ENCODE measurements at regions not wholly inside any gene's neighbourhood (a gene's known extent, or its start where the extent isn't known, plus 50 kb on each side); places are given as distances from the start of the nearest gene placed in this dataset.

DNA sequence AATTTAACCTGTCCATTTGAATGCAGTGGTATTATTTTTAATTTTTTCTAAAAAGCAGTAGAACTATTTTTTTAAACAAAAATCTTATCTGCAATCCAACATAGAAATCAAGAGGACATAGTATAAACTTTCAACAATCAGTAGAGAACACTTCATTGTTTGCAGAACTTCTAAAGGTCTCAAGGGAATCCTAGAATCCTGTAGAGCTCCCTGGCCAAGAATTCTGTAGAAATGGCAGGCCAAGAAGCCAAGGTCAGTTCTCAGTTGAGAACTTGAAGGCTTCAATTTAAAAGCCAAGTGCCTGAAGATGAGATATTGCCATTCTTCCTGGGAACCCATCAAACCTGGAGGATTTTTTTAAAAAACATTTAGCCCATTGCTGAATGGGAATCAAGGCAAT is 199.2 kb upstream of the KLF4 start:
- DNase-seq (ENCODE audit: low spot score), result no peak

DNA sequence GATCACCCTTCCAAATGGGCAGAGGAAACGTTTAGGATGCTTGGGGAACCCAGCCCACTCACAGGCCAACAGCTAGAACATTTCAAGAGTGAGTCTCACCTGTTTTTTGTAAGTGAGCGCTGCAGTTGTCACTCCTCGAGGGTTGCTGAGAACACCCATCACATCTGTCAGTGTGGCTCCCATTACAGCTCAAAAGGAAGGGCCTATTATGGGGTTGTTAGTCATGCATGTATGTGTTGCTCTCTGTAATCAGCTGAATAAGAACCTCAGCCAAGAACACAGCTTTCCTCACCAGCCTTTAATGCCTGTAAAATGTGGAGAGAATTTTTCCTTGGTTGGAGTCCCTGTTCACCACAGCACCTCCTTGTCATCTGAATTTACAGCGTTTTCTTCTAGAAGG is 196.3 kb upstream of the KLF4 start:
- no peak for DNase-seq (ENCODE audit: low spot score)

DNA sequence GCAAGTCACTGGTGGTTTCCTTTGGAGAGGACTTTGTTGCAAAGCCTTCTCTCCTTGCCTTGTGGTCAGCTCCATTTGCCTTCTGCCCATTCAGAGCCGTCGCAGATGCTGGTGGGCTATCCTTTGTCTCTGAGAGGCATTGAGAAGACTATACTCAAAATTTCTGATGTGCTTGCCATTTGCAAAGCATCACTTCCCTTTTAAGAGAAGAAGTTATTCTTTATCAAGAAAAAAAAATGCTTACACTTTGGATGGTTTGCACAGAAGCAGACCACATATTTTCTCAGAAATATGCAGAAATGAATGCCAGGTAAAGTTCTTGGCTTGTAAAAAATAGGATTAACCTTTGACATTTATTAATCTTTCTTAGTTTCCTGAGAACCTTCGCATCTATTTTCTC is 195.8 kb upstream of the KLF4 start:
- DNase-seq (ENCODE audit: low spot score), result no peak

DNA sequence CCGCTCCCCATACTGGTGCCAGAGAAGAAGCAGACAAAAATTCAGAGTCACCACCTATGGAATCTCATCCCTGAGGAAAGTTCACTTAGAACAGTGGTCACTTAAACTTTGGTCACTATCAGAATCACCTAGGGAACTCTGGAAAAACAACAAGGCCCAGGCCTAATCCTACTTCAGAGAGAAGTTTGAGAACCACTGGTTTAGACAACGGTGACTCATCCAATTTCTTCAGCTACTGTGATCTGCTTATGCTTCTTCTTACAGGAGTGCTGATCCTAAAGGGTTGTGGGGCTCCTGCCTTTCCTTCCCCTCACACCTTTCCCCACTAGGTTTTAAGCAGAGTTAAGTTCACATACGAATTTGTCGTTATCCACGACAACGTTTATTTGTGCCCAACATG is 194.7 kb upstream of the KLF4 start:
- no peak for DNase-seq (ENCODE audit: low spot score)

DNA sequence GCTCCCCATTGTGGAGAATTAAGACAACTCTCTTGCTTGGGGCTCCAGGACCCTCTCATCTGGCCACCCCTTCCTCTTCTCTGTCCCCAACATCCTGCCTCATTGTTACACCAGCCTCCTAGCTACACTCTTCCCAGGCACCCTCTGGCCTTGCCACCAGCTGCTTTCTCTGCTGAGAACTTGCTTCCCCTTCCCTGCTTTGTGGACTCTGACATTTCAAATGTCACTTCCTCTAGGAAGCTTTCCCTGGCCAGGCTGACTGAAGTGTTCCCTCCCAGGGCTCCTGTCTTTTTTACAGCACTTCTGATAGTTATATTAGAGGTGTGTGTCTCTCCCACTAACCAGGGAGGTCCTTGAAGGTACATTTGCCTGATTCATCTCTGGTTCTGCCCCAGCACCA is 194.0 kb upstream of the KLF4 start:
- peak; percentile 34 for DNase-seq (ENCODE audit: low spot score)

DNA sequence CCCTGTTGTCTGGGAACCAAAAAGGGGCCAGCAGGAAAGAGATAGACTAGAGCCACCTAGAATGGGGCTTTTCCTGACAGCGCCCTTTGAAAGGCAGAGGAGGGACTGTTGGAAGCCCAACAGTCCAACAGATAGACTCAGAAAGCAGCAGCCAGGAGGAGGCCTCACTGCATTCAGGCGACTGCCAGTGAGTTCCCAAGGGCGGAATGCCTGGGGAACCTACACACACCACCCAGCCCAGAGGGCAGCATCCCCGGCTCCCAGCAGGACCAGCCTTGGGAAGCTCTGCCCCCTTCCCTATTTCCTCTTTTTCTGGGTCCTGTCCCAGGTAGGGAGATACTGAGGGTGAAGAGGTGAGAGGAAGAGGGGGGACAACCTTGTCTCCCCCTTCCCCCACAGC is 192.4 kb upstream of the KLF4 start:
- no peak for DNase-seq (ENCODE audit: low spot score)

DNA sequence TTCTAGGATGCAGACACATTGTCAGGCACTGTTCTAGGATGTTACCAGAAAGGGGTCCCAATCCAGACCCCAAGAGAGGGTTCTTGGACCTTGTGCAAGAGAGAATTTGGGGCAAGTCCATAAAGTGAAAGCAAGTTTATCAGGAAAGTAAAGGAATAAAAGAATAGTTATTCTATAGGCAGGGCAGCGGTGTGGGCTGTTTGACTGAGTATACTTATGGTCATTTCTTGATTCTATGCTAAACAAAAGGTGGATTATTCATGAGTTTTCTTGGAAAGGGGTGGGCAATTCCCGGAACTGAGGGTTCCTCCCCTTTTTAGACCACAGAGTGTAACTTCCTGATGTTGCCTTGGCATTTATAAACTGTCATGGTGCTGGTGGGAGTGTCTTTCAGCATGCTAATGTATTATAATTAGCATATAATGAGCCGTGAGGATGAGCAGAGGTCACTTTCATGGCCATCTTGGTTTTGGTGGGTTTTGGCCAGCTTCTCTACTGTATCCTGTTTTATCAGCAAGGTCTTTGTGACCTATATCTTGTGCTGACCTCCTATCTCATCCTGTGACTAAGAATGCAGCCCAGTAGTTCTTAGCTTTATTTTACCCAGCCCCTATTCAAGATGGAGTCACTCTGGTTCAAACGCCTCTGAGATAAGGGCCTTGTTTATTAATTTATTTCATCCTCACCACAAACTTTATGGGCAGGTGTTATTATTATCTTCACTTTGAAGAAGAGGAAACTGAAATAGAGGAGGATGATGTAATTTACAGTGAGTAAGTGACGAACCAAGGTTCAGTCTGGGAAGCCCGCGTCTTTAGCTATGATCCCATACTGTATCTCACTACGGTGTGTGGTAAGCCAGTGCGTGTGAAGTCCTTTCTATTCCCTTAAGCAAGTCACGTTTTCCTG is 186.0 kb upstream of the KLF4 start:
- no peak for DNase-seq (ENCODE audit: low spot score)

DNA sequence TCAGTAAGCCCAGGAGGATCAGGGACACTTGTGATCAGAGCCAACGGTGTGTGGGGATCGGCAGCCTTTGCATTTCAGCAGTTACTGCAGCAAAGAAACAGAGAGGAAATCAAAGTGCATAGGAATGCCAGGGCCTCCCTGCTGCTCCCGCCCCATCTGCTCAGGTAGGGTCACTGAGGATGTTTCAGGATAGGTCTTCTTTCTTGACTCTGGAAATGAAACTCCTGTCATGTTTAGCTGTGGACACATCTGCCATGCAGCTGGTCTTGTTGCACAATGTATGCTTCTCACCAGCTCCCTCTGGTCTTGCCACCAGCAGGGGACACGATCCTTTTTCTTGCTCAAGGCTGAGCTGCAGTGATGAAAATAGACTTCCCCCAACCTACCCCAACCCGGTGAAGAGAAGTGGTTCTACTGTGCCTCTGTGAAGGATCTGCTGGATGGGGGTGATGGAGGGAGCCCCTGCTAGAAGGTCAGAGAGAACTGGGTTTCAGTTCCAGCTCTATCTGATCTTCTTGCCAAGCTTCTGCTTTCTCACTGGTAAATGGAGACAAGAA is 185.2 kb upstream of the KLF4 start:
- peak; percentile 70 for DNase-seq (ENCODE audit: low spot score)

DNA sequence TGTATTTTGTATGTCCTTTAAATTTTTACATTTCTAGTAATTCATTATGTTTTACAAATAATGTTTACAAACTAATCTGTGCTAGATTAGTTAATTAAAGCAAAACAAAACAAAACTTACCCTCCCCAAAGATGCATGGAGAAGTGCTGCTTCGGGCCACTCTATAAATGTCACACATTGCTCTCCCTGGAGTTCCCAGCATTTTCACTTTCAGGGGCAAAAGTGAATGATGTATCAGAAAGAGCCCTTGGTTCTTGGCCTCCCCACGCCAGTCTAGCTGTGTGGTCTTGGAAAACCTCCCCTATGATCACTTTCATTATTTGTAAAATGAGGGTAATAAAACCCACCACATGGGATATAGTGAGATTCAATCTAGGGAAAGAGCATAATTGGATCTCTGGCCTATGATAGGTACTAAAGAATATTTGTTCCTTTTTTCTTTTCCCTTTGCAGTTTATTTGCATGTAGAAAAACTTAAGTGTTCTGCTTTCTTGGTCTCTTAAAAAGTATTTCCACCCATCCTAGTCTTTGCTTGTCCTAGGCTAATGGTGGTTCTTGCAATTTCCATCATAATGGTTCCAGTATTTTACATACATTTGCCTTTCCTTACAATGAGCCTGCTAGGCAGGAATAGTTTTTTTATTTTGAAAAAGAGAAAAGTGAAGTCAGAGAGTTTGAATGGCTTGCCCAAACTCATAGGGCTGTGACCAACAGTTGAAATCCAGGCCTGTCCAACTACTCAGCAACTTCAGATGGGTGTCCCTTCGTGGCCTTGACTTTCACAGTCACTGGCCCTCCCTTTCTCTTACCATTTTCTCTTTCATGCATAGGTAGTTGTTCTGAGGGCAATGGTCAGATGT is 184.5 kb upstream of the KLF4 start:
- no peak for DNase-seq (ENCODE audit: low spot score)

DNA sequence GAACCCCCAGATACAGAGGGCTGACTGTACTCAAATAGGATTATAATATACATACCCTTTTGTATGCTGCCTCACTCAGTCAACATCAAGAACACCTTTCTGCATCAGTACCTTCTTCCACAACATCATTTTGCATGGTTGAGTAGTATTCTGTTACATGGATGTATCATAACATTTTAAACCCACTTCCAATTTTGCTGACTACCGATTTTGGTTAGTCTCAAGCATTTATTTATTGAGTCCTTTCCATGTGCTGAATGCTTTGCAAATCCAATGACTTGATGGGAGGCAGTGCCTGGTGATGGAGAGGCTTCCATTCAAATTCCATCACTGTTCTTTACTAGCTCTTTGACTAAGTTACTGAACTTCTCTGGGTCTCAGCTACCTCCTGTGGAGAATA is 182.0 kb upstream of the KLF4 start:
- no peak for DNase-seq (ENCODE audit: low spot score)

DNA sequence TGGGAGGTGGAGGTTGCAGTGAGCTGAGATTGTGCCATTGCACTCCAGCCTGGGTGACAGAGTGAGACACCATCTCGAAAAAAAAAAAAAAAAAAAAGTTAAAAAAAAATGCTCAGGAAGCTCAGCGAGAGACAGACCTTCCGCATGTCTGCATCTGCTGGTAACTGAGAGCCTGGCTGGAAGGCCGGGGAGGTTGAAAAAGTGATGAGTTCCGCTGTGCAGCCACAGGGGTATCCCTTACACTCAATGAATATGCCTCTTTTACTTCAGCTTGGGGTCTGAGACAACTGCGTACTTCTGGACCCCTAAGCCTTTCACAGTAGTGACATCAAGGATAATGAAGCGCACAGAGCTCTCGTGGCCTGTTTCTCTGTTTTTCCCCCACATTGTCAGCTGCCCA is 179.9 kb upstream of the KLF4 start:
- no peak for DNase-seq (ENCODE audit: low spot score)

DNA sequence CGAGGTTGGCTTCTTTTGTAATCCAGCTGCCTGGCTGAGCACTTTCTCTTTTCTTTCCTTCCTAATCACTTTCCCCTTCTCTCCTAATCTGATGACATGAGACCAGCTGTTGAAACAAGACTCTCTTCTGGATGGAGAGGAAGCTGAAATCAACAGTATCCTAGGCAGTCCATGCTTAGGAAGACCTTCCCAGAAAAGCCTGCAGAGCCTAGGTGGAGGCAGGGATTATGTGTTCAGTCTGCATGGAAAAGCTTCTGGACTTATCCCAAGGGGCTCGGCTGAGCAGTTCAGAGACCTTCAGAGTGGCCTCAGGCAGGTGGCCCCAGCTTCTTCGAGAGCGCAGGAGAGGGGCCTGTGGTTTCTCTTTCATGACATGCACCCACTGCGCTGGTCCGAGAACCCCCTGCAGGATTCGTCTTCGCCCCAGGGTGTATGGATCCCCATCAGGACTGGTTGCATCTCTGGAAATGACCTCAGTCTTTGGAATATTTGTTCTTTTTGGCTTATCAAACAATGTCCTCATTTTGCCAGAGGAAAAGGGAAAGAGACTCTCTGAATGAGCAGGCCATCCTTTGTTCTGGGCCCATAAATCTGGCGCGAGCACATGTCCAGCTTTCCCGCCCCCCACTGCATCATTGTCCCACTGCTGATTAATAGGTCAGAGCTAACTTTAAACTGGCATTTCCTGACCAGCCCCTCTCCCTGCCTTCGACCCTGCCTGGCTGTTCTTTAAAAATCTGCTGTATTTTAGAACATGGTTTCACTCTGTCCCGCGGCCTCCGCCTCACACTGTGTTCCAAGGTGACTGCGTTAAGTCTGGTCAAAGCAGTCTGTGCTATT is 177.9 kb upstream of the KLF4 start:
- DNase-seq (ENCODE audit: low spot score), result no peak

DNA sequence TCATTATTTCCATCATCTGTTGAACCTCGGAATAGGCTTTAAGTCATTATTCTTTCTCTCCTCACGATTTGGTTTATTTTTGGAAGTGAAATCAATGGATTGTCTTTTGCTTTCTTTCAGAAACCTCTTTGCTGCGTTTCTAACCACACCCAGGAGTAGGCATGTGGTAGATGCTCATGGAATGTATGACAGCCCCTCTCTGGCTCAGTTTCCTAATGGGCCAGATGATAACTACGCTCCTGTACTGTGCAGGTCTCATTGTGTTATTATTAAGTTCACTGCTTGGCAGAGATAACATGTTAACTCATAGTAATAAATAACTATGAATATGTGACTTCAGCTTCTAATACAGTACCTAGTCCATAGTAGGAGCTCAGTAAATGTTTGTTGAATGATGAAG is 175.5 kb upstream of the KLF4 start:
- DNase-seq (ENCODE audit: low spot score), result no peak

DNA sequence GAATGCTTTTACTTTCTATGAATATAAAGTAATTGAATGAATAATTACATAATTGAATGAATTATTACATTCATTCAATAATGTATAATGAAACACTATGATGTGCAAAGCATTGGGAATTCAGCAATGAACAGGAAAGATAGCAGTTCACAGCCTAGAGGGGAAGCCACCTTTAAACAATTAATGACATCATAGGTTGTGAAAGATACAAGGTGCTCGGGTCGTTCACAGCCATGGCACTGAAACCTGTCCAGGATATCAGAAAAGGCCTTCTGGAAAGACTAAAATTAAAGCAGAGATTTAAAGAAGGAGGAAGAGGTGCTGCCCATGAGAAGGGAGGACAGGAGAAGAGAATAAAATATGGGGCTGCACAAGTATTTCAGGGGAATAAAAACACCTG is 171.4 kb upstream of the KLF4 start:
- DNase-seq (ENCODE audit: low spot score), result no peak

DNA sequence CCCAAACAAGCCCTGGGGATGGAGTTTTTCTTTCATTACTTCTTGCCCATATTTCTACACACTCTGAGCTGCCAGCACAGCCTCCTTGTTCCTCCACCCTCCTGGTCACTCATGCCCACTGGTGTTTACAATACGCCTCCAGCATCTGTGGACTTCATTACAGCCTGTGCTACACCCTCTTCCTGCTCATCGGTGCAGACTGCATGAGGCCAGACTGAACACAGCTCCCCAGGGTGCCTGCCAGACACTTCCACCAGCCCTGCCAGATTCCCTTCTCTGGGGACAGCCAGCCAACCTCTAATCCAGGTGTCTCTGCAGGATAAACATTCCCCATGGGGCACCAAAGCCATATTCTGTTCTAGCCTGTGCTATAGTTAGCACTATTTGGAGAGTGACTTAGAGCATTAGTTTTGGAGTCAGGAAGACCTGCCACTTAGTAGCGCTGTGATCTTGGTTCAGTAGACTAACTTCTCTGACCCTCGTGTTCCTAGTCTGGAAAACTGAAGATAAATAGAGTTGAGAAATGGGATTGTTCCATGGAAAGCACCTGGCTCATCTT is 163.8 kb upstream of the KLF4 start:
- DNase-seq (ENCODE audit: low spot score), result no peak

DNA sequence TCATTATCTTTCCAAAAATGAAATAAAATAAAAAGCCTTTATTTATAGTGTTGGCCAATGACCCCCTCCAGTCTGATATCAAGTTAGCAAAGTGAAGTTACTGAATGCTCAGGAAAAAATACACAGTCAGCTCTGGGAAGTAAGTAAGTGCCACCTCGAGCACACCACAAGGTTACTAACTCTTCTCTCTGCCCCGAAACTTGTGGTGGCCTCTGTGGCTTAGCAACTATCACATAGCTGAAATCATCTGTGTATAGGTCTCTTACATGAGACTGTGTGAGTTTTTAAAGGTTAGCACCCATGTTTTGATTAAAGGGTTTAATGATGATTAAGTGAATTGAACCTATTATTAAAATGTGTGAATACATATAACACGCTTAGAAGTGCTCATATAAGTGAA is 161.4 kb upstream of the KLF4 start:
- no peak for DNase-seq (ENCODE audit: low spot score)

DNA sequence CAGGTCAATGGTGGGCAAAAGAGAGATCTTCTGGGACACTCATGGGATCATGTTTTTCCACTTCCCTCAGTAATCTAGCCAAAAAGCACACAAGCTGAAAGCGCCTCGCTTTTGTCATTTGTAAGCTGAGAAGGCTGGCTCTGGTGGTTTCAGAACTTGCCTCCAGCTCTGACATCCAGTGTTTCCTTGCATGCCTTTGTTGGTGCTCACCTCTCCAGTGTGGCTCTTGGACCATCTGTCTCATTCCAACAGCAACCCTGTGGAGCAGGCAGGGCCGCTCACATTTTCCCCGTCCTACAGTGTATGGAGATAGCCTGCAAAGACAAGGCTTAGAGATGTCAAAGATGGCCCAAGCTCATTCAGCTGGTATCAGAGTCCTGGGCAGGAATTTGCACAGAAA is 160.8 kb upstream of the KLF4 start:
- no peak for DNase-seq (ENCODE audit: low spot score)

DNA sequence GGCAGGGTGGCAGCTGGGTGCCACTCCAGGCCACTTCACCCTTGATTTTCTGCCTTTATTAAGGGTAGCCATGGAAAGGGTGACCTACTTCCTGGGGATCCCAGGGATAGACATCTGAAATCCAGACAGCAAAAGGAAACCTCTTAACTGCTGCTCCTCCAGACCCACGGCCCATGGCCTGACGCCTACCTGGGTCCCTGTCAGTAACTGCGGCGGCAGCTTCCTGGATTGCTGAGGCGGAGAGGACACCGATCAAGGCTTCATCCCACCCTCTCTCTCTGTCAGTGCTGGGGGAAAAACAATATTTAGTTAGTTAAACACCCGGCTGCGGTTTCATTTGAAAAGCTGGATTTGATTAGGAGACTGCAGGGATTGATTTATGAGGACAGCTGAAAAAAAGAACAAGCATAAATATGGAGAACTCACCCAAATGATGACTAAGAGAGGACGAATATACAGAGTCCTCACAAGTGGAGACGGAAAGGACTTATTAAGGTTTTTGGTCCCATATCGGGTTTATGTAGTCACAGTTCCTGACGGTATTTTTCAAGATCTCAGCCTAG is 158.7 kb upstream of the KLF4 start:
- no peak for DNase-seq (ENCODE audit: low spot score)

DNA sequence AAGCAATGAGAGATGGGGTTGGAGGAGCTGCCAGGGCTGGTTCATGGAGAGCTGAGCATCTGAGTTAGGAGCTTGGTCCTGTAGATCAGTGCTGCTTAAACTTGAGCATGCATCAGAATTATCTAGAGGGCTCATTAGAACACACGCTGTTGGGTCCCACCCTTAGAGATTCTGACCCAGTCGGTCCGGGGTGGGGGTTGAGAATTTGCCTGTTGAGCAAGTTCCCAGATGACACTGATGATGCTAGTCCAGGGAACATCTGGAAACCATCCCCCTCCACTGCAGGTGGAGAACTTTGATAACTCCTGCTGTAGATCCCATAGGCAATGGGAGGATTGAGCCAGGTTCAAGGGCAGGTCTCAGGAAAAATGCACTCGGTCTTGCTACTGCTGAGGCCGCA is 158.0 kb upstream of the KLF4 start:
- DNase-seq (ENCODE audit: low spot score), result no peak

DNA sequence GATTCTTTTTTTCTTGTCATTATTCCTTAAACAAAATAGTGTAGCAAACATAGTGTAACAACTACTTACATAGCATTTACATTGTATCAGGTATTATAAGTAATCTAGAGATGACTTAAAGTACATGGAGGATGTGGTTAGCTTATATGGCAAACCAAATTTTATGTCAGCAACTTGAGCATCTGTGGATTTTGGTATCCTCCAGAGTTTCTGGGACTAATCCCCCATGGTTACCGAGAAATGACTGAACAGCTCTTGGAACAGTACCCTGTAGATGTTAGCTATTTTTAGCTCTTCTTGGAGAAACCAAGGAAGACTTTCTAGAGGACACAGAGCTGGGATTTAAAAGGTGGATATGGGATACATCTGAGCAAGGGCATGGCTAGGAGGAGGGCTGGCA is 157.6 kb upstream of the KLF4 start:
- no peak for DNase-seq (ENCODE audit: low spot score)

DNA sequence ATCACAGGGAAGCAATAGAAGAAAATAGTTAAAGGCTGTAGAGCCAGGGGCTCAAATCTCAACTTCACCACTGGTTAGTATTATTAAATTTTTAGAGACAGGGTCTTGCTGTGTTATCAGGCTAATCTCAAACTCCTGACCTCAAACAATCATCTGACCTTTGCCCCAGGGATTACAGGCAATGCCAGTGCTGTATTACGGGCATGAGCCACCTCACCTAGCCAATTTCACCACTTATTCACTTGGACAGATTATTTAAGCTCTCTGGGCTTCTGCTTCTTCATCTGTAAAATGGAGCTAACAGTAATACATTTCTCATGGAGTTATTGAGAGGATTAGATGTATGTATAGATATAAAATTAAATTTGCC is 155.9 kb upstream of the KLF4 start:
- DNase-seq (ENCODE audit: low spot score), result no peak
